ENCODE measurements at regions not wholly inside any gene's neighbourhood (a gene's known extent, or its start where the extent isn't known, plus 50 kb on each side); places are given as distances from the start of the nearest gene placed in this dataset.
A peak's percentile ranks its signal among the peaks of the same experiment; 100 is the strongest.

- Histone ChIP-seq H3K4me2 (ENCODE audit: low read length) (no peak overlapping the region), H3K4me3 (replicated peaks in 1 of 2; ENCODE audit: low read depth in 1 of 2, low read length in 2 of 2) (no peak overlapping the region), H3K9me2 (ENCODE audit: insufficient read depth) (no peaks in the 10 kb centered on the region), H3K27me3 (ENCODE audit: insufficient read depth, low read length) (no peaks in the 10 kb centered on the region), H2AFZ (ENCODE audit: low read depth, low read length, poor library complexity, severe bottlenecking) (no peak overlapping the region), H3K9ac (ENCODE audit: low read length) (no peak overlapping the region), H3K79me2 (ENCODE audit: insufficient read depth, low read length) (no peaks in the 10 kb centered on the region), H3K36me3 (ENCODE audit: control insufficient read depth in 1 of 2, insufficient read depth in 2 of 2, low read length in 2 of 2) (no peaks in the 10 kb centered on the region), H3K9me3 (ENCODE audit: control insufficient read depth in 1 of 2, insufficient read depth in 1 of 2, low read depth in 1 of 2, low read length in 2 of 2) (no peaks in the 10 kb centered on the region), H3K27ac (ENCODE audit: low read depth, low read length) (no peak overlapping the region), H3K4me1 (ENCODE audit: control insufficient read depth in 1 of 2, insufficient read depth in 2 of 2, low read length in 2 of 2) (no peaks in the 10 kb centered on the region), H4K20me1 (ENCODE audit: insufficient read depth) (no peaks in the 10 kb centered on the region)
- RAD21 ChIA-PET (ENCODE audit: low non-redundant PET in 1 of 2, low total read pairs in 2 of 2, uncharacterized antibody in 2 of 2, unreplicated experiment in 2 of 2): no interaction called here
- POLR2A ChIA-PET: no interaction called here
- TF ChIP-seq, protein P1, sequence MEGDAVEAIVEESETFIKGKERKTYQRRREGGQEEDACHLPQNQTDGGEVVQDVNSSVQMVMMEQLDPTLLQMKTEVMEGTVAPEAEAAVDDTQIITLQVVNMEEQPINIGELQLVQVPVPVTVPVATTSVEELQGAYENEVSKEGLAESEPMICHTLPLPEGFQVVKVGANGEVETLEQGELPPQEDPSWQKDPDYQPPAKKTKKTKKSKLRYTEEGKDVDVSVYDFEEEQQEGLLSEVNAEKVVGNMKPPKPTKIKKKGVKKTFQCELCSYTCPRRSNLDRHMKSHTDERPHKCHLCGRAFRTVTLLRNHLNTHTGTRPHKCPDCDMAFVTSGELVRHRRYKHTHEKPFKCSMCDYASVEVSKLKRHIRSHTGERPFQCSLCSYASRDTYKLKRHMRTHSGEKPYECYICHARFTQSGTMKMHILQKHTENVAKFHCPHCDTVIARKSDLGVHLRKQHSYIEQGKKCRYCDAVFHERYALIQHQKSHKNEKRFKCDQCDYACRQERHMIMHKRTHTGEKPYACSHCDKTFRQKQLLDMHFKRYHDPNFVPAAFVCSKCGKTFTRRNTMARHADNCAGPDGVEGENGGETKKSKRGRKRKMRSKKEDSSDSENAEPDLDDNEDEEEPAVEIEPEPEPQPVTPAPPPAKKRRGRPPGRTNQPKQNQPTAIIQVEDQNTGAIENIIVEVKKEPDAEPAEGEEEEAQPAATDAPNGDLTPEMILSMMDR (IDR thresholded peaks at IDR 0.05 in 2 of 3, conservative IDR thresholded peaks at IDR 0.05 in 1 of 3; ENCODE audit: borderline replicate concordance in 1 of 3, insufficient read depth in 1 of 3, low read depth in 2 of 3, low read length in 2 of 3): peak in 2 of 3 experiments; percentile 2 to 31; a peak in 2 of 6 replicates
- TF ChIP-seq ZFX (IDR thresholded peaks at IDR 0.05): no peak
- DNase-seq (ENCODE audit: low read depth, low spot score): no peak
- CTCF ChIA-PET: no interaction called here
- BruUV-seq (replicated peaks): no TSS peak
- intact Hi-C loops (cut with micrococcal nuclease): no loop called here
- ATAC-seq: no peak
Measured at GRCh38 chr1:164949771-164950471, 390.9 kb downstream of the PBX1 start.

GRCh38 chr1:164948101-164948500 lies 389.1 kb downstream of the PBX1 start:
- RAD21 ChIA-PET (ENCODE audit: low non-redundant PET in 1 of 2, low total read pairs in 2 of 2, uncharacterized antibody in 2 of 2, unreplicated experiment in 2 of 2): no interaction called here
- intact Hi-C loops (cut with micrococcal nuclease): no loop called here
- TF ChIP-seq REST (IDR thresholded peaks at IDR 0.05; ENCODE audit: low read depth) (no peak), EZH2 (IDR thresholded peaks at IDR 0.05) (no peak), ZBTB33 (IDR thresholded peaks at IDR 0.05; ENCODE audit: extremely low read depth, insufficient replicate concordance, low read length) (no peak), ZNF274 (IDR thresholded peaks at IDR 0.05; ENCODE audit: low read depth, low read length) (no peak), POLR2AphosphoS5 (IDR thresholded peaks at IDR 0.05; ENCODE audit: low read depth, low read length) (no peak), EZH2phosphoT487 (IDR thresholded peaks at IDR 0.05; ENCODE audit: borderline replicate concordance) (no peak), ELF1 (IDR thresholded peaks at IDR 0.05; ENCODE audit: borderline replicate concordance, low read depth) (no peak), SP1 (IDR thresholded peaks at IDR 0.05; ENCODE audit: low read depth) (no peak), TCF7L2 (IDR thresholded peaks at IDR 0.05; ENCODE audit: borderline replicate concordance, extremely low read depth, insufficient read depth, insufficient read length) (no peak), SRF (IDR thresholded peaks at IDR 0.05; ENCODE audit: low read depth) (no peak)

More at GRCh38 chr1:164948101-164948500, 389.1 kb downstream of the PBX1 start:
- Histone ChIP-seq H3K9ac (ENCODE audit: low read length) (no peak overlapping the region), H3K27me3 (ENCODE audit: insufficient read depth, low read length) (no peaks in the 10 kb centered on the region), H3K4me3 (replicated peaks in 1 of 2; ENCODE audit: low read depth in 1 of 2, low read length in 2 of 2) (no peak overlapping the region), H3K79me2 (ENCODE audit: insufficient read depth, low read length) (no peaks in the 10 kb centered on the region), H3K4me1 (ENCODE audit: control insufficient read depth in 1 of 2, insufficient read depth in 2 of 2, low read length in 2 of 2) (no peaks in the 10 kb centered on the region), H3K9me3 (ENCODE audit: control insufficient read depth in 1 of 2, insufficient read depth in 1 of 2, low read depth in 1 of 2, low read length in 2 of 2) (no peaks in the 10 kb centered on the region), H4K20me1 (ENCODE audit: insufficient read depth) (no peaks in the 10 kb centered on the region), H3K4me2 (ENCODE audit: low read length) (no peak overlapping the region), H3K36me3 (ENCODE audit: control insufficient read depth in 1 of 2, insufficient read depth in 2 of 2, low read length in 2 of 2) (no peaks in the 10 kb centered on the region), H3K27ac (ENCODE audit: low read depth, low read length) (no peak overlapping the region), H2AFZ (ENCODE audit: low read depth, low read length, poor library complexity, severe bottlenecking) (no peak overlapping the region), H3K9me2 (ENCODE audit: insufficient read depth) (no peaks in the 10 kb centered on the region)
- ATAC-seq: no peak
- POLR2A ChIA-PET: no interaction called here
- no TSS peak for BruUV-seq (replicated peaks)
- CTCF ChIA-PET: no interaction called here
- DNase-seq (ENCODE audit: low read depth, low spot score): no peak

All from HCT116 (cell line).